PFSK-1 (cell line): ENCODE measurements at regions not wholly inside any gene's neighbourhood (a gene's known extent, or its start where the extent isn't known, plus 50 kb on each side); places are given as distances from the start of the nearest gene placed in this dataset.

ENCODE experiments used
- POLR2AphosphoS5 ChIP-seq: IDR thresholded peaks from 2 replicates; pipeline ENCODE4 v1.6.1; 2012; ENCODE audit warnings: low read depth, mild to moderate bottlenecking, control low read depth, low read length, moderate library complexity
- REST ChIP-seq, 2 experiments: IDR thresholded peaks; 2 replicates each; pipeline versions ENCODE4 v1.6.1 to v1.8.0; 2011 to 2012; ENCODE audit warnings: low read depth in 2 of 2, low read length in 2 of 2, control low read depth in 1 of 2, inconsistent platforms in 1 of 2, mild to moderate bottlenecking in 1 of 2, moderate library complexity in 1 of 2; ENCODE audit not compliant: insufficient read depth in 1 of 2
- SIN3A ChIP-seq: IDR thresholded peaks from 2 replicates; pipeline ENCODE4 v1.6.1; 2012; ENCODE audit warnings: mild to moderate bottlenecking, low read length, moderate library complexity, borderline replicate concordance; ENCODE audit not compliant: insufficient read depth
- TAF1 ChIP-seq: IDR thresholded peaks from 2 replicates; pipeline ENCODE4 v1.6.1; 2012; ENCODE audit warnings: low read length, control low read depth, borderline replicate concordance; ENCODE audit not compliant: insufficient read depth

- no peak for TF ChIP-seq POLR2AphosphoS5
- TF ChIP-seq TAF1, result no peak
- no peak for TF ChIP-seq REST (IDR thresholded peaks at IDR 0.05; ENCODE audit: insufficient read depth in 1 of 2, low read depth in 2 of 2, low read length in 2 of 2)
- no peak for TF ChIP-seq SIN3A
These were observed 79.9 kb downstream of the SPRING1 start for GRCh38 chr12:116657921-116658495.
